ENCODE measurements at regions not wholly inside any gene's neighbourhood (a gene's known extent, or its start where the extent isn't known, plus 50 kb on each side); places are given as distances from the start of the nearest gene placed in this dataset. TPM values are rescaled to one million over a fixed set of nuclear protein-coding genes. Genes with fewer than 3 reads are reported as not detected.

GRCh38 chr5:79849486-79850315 is 141.4 kb downstream of the MTX3 start:
- Histone ChIP-seq H3K27me3 (no peaks in the 10 kb centered on the region), H3K27ac (no peak overlapping the region), H3K4me1 (no peaks in the 10 kb centered on the region), H3K9me3 (no peaks in the 10 kb centered on the region), H3K4me3 (no peak overlapping the region), H3K36me3 (replicated peaks in 1 of 2; ENCODE audit: insufficient read depth in 1 of 2, low read depth in 2 of 2) (no peaks in the 10 kb centered on the region)
- DNase-seq (no peak), ATAC-seq (no peak)
- intact Hi-C loops (cut with DNase I) = loop anchor here (10.0 kb wide), 1 partner anchor 145 kb away; no protein-coding TSS in a partner anchor
- TF ChIP-seq CTCF (IDR thresholded peaks at IDR 0.05) (no peak), POLR2A (IDR thresholded peaks at IDR 0.05) (no peak)
- WGBS, 2 donors = 87 to 91% methylated on average over 12 to 16 of the region's 16 CpGs

Small RNA genes in the stretch of these regions (small RNA-seq; reads per million reads assigned to genes)
- gene AC008496.1 = not detected

Measured in body of pancreas (tissue), 4 donors.